Upper lobe of left lung (tissue), 6 donors: ENCODE measurements at regions not wholly inside any gene's neighbourhood (a gene's known extent, or its start where the extent isn't known, plus 50 kb on each side); places are given as distances from the start of the nearest gene placed in this dataset.

Experiments
- ATAC-seq, 2 donors: fragments of 200-7000 bp; cut with Tn5 transposase; one replicate each; pipeline ENCODE4 v1.9.1; 2022; ENCODE audit warnings: mild to moderate bottlenecking in 2 of 2, moderate library complexity in 2 of 2; ENCODE audit not compliant: low FRiP score in 2 of 2
- DNase-seq, 2 donors: peaks; one replicate each; pipeline ENCODE4 v3.0.0-alpha.2; 2019 to 2020
- H3K27ac ChIP-seq, 4 donors: fragments of 200-600 bp; sonication (generic); one replicate each; pipeline ENCODE4 v1.5.1; 2016 to 2019
- H3K27me3 ChIP-seq, 4 donors: fragments of 200-600 bp; sonication (generic); one replicate each; pipeline ENCODE4 v1.5.1; 2017 to 2019
- H3K36me3 ChIP-seq, 4 donors: fragments of 200-600 bp; sonication (generic); one replicate each; pipeline ENCODE4 v1.5.1; 2016 to 2019
- H3K4me1 ChIP-seq, 4 donors: fragments of 200-600 bp; sonication (generic); one replicate each; pipeline ENCODE4 v1.5.1; 2018 to 2019
- H3K4me3 ChIP-seq, 4 donors: fragments of 200-600 bp; sonication (generic); one replicate each; pipeline ENCODE4 v1.5.1; 2017 to 2019; ENCODE audit warnings: mild to moderate bottlenecking in 2 of 4, moderate library complexity in 1 of 4
- H3K9me3 ChIP-seq, 4 donors: fragments of 200-600 bp; sonication (generic); one replicate each; pipeline ENCODE4 v1.5.1; 2018 to 2019
- CTCF ChIP-seq, 6 experiments: fragments of 450-650 bp in 4 of 6; fragments of 200-600 bp in 2 of 6; sonication (generic) in 2 of 6; IDR thresholded peaks; one replicate each; pipeline ENCODE4 v1.5.1; 2016 to 2019; ENCODE audit warnings: antibody characterized with exemption in 6 of 6
- EP300 ChIP-seq, 4 donors: sonication (generic); formaldehyde crosslinking; IDR thresholded peaks; one replicate each; pipeline ENCODE4 v1.5.1; 2017; ENCODE audit warnings: antibody characterized with exemption in 4 of 4, control low read depth in 2 of 4
- POLR2A ChIP-seq, 4 donors: fragments of 450-650 bp; IDR thresholded peaks; one replicate each; pipeline ENCODE4 v1.5.1; 2016 to 2017; ENCODE audit warnings: antibody characterized with exemption in 4 of 4, mild to moderate bottlenecking in 2 of 4
- POLR2AphosphoS5 ChIP-seq, 2 donors: sonication (generic); formaldehyde crosslinking; IDR thresholded peaks; one replicate each; pipeline ENCODE4 v1.5.1; 2017; ENCODE audit warnings: antibody characterized with exemption in 2 of 2
- WGBS, 2 donors: methylation state at CpG; one replicate each; pipeline ENCODE4 v1.1.5; 2017 to 2018; 5-methylcytosine and 5-hydroxymethylcytosine counted together
- donor health status: DM: no; HTN: no; CAD: no; lungs with moderate emphysema.
- donor health status: DM: no; HTN: yes; CAD: no; lungs with severe emphysema.

- no peak for TF ChIP-seq POLR2AphosphoS5 (IDR thresholded peaks at IDR 0.05)
- no peak for TF ChIP-seq CTCF (IDR thresholded peaks at IDR 0.05)
- no peak for TF ChIP-seq EP300 (IDR thresholded peaks at IDR 0.05)
- TF ChIP-seq POLR2A (IDR thresholded peaks at IDR 0.05): no peak
- H3K27ac ChIP-seq: no peak overlapping the region
- H3K27me3 ChIP-seq: no peaks in the 10 kb centered on the region
- no peaks in the 10 kb centered on the region for H3K36me3 ChIP-seq
- ATAC-seq (no peak), DNase-seq (no peak)
- H3K4me3 ChIP-seq: no peak overlapping the region
- peaks cover 0 to 5% (median 1%) of the 10 kb centered on the region in 4 donors for H3K9me3 ChIP-seq
- 52 to 63% methylated on average over 3 of the region's 3 CpGs for WGBS, 2 donors
- no peaks in the 10 kb centered on the region for H3K4me1 ChIP-seq
Observed at GRCh38 chr10:120347644-120348043, 109.4 kb upstream of the PLPP4 start.

GRCh38 chr10:120349069-120349468 lies 108.0 kb upstream of the PLPP4 start:
- Histone ChIP-seq H3K36me3 (no peaks in the 10 kb centered on the region), H3K9me3 (peaks cover 0 to 5% (median 1%) of the 10 kb centered on the region in 4 donors), H3K4me1 (no peaks in the 10 kb centered on the region), H3K4me3 (no peak overlapping the region), H3K27me3 (no peaks in the 10 kb centered on the region), H3K27ac (no peak overlapping the region)
- TF ChIP-seq EP300 (IDR thresholded peaks at IDR 0.05) (no peak), POLR2A (IDR thresholded peaks at IDR 0.05) (no peak), CTCF (IDR thresholded peaks at IDR 0.05) (no peak), POLR2AphosphoS5 (IDR thresholded peaks at IDR 0.05) (no peak)
- no peak for DNase-seq
- no peak for ATAC-seq
- WGBS, 2 donors: 90 to 95% methylated on average over 3 of the region's 3 CpGs

DNA sequence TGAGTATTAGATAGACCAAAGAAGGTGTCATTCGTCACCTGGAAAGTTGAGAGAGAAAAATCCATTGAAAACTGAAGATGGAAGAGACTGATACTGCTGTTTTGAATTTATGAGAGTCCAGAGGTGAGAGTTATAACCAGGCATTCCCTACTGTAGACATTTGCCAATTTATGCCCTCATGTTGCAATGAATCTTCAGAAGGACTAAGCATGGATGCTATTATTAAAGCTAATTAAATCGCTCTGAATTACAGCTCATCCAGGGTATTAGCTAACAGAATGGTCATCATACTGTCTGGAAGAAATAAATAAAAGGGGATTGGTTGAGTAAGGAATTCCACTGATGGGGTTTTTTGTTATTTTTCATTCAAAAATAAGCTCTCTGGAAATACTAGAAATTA lies 101.6 kb upstream of the PLPP4 start:
- no peaks in the 10 kb centered on the region for H3K36me3 ChIP-seq
- no peak overlapping the region for H3K4me3 ChIP-seq
- H3K27ac ChIP-seq: no peak overlapping the region
- TF ChIP-seq CTCF (IDR thresholded peaks at IDR 0.05) (no peak), POLR2A (IDR thresholded peaks at IDR 0.05) (no peak), POLR2AphosphoS5 (IDR thresholded peaks at IDR 0.05) (no peak), EP300 (IDR thresholded peaks at IDR 0.05) (no peak)
- no peak for DNase-seq
- H3K27me3 ChIP-seq: no peaks in the 10 kb centered on the region
- ATAC-seq: no peak
- no peaks in the 10 kb centered on the region for H3K4me1 ChIP-seq
- peaks cover 0 to 5% (median 1%) of the 10 kb centered on the region in 4 donors for H3K9me3 ChIP-seq
- 87 to 88% methylated on average over 2 of the region's 2 CpGs for WGBS, 2 donors

- Histone ChIP-seq H3K36me3 (no peaks in the 10 kb centered on the region), H3K4me1 (no peaks in the 10 kb centered on the region), H3K27me3 (no peaks in the 10 kb centered on the region), H3K4me3 (no peak overlapping the region), H3K9me3 (no peaks in the 10 kb centered on the region), H3K27ac (no peak overlapping the region)
- TF ChIP-seq POLR2AphosphoS5 (IDR thresholded peaks at IDR 0.05) (no peak), CTCF (IDR thresholded peaks at IDR 0.05) (no peak), POLR2A (IDR thresholded peaks at IDR 0.05) (no peak), EP300 (IDR thresholded peaks at IDR 0.05) (no peak)
- 68% methylated on average over 3 of the region's 3 CpGs for WGBS, 2 donors
- ATAC-seq (no peak), DNase-seq (no peak)
Observed at GRCh38 chr10:120360571-120360970, 96.5 kb upstream of the PLPP4 start.

DNA sequence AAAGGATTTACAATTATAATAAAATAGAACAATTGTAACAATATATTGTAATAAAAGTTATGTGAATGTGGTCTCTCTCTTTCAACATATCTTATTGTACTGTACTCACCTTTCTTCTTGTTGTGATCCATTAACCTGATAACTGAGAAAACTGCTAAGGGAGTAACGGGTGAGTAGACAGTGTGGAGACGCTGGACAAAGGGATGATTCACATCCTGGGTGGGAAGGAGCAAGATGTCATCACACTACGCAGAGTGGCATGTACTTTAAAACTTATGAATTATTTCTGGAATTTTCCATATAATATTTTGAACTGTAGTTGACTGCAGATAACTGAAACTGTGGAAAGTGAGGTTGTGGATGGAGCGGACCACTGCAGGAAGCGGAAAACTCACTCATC lies 91.2 kb upstream of the PLPP4 start:
- no peaks in the 10 kb centered on the region for H3K4me1 ChIP-seq
- H3K27me3 ChIP-seq: no peaks in the 10 kb centered on the region
- ATAC-seq: no peak
- no peak for DNase-seq
- no peak for TF ChIP-seq POLR2AphosphoS5 (IDR thresholded peaks at IDR 0.05)
- TF ChIP-seq POLR2A (IDR thresholded peaks at IDR 0.05): no peak
- TF ChIP-seq CTCF (IDR thresholded peaks at IDR 0.05): no peak
- no peak for TF ChIP-seq EP300 (IDR thresholded peaks at IDR 0.05)
- no peak overlapping the region for H3K27ac ChIP-seq
- no peak overlapping the region for H3K4me3 ChIP-seq
- H3K36me3 ChIP-seq: no peaks in the 10 kb centered on the region
- WGBS, 2 donors: 84 to 88% methylated on average over 5 of the region's 5 CpGs
- H3K9me3 ChIP-seq: no peaks in the 10 kb centered on the region
